DND-41 (cell line): ENCODE measurements at regions not wholly inside any gene's neighbourhood (a gene's known extent, or its start where the extent isn't known, plus 50 kb on each side); places are given as distances from the start of the nearest gene placed in this dataset.

Source experiments
- ATAC-seq: fragments of 200-7000 bp; cut with Tn5 transposase; 3 replicates; pipeline ENCODE4 v1.9.1; 2021; ENCODE audit warnings: low read depth; ENCODE audit not compliant: insufficient read depth
- DNase-seq: peaks from one replicate; pipeline ENCODE4 v3.0.0-alpha.2; 2020
- H2AFZ ChIP-seq: 2 replicates; pipeline ENCODE4 v1.6.0; 2012; ENCODE audit warnings: low read depth, low read length
- H3K27ac ChIP-seq: 2 replicates; pipeline ENCODE4 v1.5.1; 2012; ENCODE audit warnings: low read length, inconsistent platforms
- H3K27me3 ChIP-seq: fragments of 200-600 bp; sonication (generic); 2 replicates; pipeline ENCODE4 v1.6.0; 2012; ENCODE audit warnings: low read length, mild to moderate bottlenecking, inconsistent platforms; ENCODE audit not compliant: insufficient read depth, poor library complexity
- H3K36me3 ChIP-seq: 2 replicates; pipeline ENCODE4 v1.5.1; 2012; ENCODE audit warnings: low read length, inconsistent platforms; ENCODE audit not compliant: insufficient read depth
- H3K4me1 ChIP-seq: 2 replicates; pipeline ENCODE4 v1.5.1; 2012; ENCODE audit warnings: mild to moderate bottlenecking, low read length; ENCODE audit not compliant: insufficient read depth
- H3K4me2 ChIP-seq: 2 replicates; pipeline ENCODE4 v1.6.0; 2012; ENCODE audit warnings: mild to moderate bottlenecking, moderate library complexity, low read length, inconsistent platforms; ENCODE audit not compliant: insufficient read depth
- H3K4me3 ChIP-seq, 2 experiments: fragments of 200-600 bp in 1 of 2; shearing (Covaris generic) in 1 of 2; 2 replicates each; pipeline ENCODE4 v1.5.1; 2012 to 2016; ENCODE audit warnings: inconsistent platforms in 2 of 2, low read length in 2 of 2, mild to moderate bottlenecking in 2 of 2, low read depth in 1 of 2, moderate library complexity in 1 of 2
- H3K79me2 ChIP-seq: 2 replicates; pipeline ENCODE4 v1.6.0; 2012; ENCODE audit warnings: low read length, inconsistent platforms; ENCODE audit not compliant: insufficient read depth
- H3K9ac ChIP-seq: 2 replicates; pipeline ENCODE4 v1.6.0; 2012; ENCODE audit warnings: low read depth, mild to moderate bottlenecking, inconsistent platforms, low read length, moderate library complexity
- H3K9me3 ChIP-seq: 2 replicates; pipeline ENCODE4 v1.5.1; 2012; ENCODE audit warnings: low read length, moderate library complexity, mild to moderate bottlenecking, inconsistent platforms; ENCODE audit not compliant: insufficient read depth, severe bottlenecking
- H4K20me1 ChIP-seq: 2 replicates; pipeline ENCODE4 v1.6.0; 2012; ENCODE audit warnings: low read length; ENCODE audit not compliant: insufficient read depth
- EZH2 ChIP-seq: IDR thresholded peaks from 3 replicates; pipeline ENCODE4 v1.6.1; 2012; ENCODE audit warnings: borderline replicate concordance, low read depth, mild to moderate bottlenecking, moderate library complexity, low read length, inconsistent platforms; ENCODE audit not compliant: severe bottlenecking
- TF ChIP-seq, protein P1 (sequence below): IDR thresholded peaks from 2 replicates; pipeline ENCODE4 v1.5.1; 2012; ENCODE audit warnings: borderline replicate concordance, low read length, moderate library complexity, mild to moderate bottlenecking; ENCODE audit not compliant: poor library complexity, severe bottlenecking; ENCODE audit errors: extremely low read depth

DNA sequence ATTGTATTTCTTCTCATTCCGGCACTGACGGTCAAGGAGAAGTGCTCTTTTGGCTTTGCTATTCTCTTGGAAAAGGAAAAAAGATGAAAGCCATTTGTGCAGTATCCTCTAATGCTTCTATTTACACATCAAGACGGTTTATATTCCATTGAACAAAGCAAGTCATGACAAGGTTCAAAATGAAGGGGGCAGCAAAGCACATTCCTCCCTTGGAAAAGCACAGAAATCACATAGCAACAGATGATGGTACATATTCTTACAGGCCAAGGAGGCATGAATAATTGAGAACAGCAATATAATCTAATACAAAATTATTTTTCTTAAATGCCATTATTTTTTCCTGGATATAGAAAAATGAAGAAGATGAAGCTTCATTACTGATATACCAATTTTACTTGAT, 508.2 kb upstream of the JAG1 start:
- no peak overlapping the region for H3K27ac ChIP-seq

DNA sequence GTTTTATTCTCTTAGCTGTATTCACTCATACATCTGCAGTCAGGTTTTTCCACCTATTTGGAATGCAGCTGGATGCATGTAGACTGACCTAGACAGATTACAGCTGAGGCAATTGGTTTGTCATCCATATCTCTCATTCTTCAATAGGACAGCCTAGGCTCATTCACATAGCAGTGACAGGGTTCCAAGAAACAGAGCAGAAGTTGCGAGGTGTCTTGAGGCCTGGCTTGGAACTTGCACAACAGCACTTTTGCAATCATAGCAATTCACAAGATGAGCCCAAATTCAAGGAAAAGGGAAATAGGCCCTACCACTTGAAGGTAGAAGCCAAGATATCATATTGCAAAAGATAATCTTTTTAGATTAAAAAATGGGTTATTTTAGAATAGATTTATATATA, 508.9 kb upstream of the JAG1 start:
- TF ChIP-seq, protein P1, sequence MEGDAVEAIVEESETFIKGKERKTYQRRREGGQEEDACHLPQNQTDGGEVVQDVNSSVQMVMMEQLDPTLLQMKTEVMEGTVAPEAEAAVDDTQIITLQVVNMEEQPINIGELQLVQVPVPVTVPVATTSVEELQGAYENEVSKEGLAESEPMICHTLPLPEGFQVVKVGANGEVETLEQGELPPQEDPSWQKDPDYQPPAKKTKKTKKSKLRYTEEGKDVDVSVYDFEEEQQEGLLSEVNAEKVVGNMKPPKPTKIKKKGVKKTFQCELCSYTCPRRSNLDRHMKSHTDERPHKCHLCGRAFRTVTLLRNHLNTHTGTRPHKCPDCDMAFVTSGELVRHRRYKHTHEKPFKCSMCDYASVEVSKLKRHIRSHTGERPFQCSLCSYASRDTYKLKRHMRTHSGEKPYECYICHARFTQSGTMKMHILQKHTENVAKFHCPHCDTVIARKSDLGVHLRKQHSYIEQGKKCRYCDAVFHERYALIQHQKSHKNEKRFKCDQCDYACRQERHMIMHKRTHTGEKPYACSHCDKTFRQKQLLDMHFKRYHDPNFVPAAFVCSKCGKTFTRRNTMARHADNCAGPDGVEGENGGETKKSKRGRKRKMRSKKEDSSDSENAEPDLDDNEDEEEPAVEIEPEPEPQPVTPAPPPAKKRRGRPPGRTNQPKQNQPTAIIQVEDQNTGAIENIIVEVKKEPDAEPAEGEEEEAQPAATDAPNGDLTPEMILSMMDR, result no peak
- TF ChIP-seq EZH2, result no peak
- Histone ChIP-seq H3K27ac (no peak overlapping the region), H3K36me3 (no peaks in the 10 kb centered on the region), H3K27me3 (no peaks in the 10 kb centered on the region), H3K4me3 (no peak overlapping the region), H3K4me2 (no peak overlapping the region), H3K79me2 (no peaks in the 10 kb centered on the region), H3K4me1 (no peaks in the 10 kb centered on the region), H3K9me3 (no peaks in the 10 kb centered on the region), H2AFZ (no peak overlapping the region), H4K20me1 (no peaks in the 10 kb centered on the region), H3K9ac (no peak overlapping the region)
- ATAC-seq (no peak), DNase-seq (no peak)

More for the DNA sequence above, 508.2 kb upstream of the JAG1 start:
- Histone ChIP-seq H4K20me1 (no peaks in the 10 kb centered on the region), H3K4me3 (no peak overlapping the region), H2AFZ (no peak overlapping the region), H3K36me3 (no peaks in the 10 kb centered on the region), H3K9me3 (no peaks in the 10 kb centered on the region), H3K4me1 (no peaks in the 10 kb centered on the region), H3K9ac (no peak overlapping the region), H3K4me2 (no peak overlapping the region), H3K79me2 (no peaks in the 10 kb centered on the region), H3K27me3 (no peaks in the 10 kb centered on the region)
- ATAC-seq, result no peak
- no peak for DNase-seq
- TF ChIP-seq, protein P1, result no peak
- no peak for TF ChIP-seq EZH2

DNA sequence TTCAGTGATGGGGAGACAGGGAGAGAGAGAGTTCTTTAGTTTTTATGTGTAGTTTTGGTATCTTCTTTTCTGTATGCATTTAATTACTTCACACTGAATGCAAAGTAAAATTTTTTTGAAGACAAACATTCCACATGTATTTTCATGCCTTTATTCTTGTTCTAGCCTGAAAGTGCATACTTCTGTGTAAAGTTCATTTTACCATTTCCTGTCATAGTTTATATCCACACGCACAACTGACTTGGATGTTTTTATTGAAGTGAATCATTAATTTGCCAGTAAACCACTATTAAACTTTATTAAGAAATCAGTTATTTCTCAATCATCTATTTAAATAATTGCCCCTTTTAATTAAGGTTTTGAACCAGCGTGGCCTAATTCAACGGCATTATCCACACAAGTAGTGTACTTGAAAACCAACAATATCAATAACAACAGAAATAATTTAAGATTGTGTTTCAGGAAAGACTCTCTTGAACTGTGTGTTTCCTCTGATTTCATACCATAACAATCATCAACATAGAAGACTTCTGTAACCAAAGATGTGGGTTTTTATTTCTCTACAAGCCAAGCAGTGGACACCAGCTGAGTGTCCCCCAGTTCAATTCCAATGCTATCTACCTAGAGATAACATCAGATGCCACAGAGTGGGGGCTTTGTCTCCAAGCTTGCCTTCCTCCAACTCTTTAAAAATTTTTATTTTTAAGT, 512.7 kb upstream of the JAG1 start:
- no peaks in the 10 kb centered on the region for H3K9me3 ChIP-seq
- DNase-seq, result no peak
- TF ChIP-seq, protein P1, result no peak
- no peak for TF ChIP-seq EZH2
- no peak overlapping the region for H3K27ac ChIP-seq
- no peak overlapping the region for H3K9ac ChIP-seq
- H3K4me2 ChIP-seq, result no peak overlapping the region
- H2AFZ ChIP-seq, result no peak overlapping the region
- H4K20me1 ChIP-seq, result no peaks in the 10 kb centered on the region
- no peaks in the 10 kb centered on the region for H3K79me2 ChIP-seq
- ATAC-seq, result no peak
- H3K4me3 ChIP-seq, result no peak overlapping the region
- no peaks in the 10 kb centered on the region for H3K27me3 ChIP-seq
- no peaks in the 10 kb centered on the region for H3K4me1 ChIP-seq
- no peaks in the 10 kb centered on the region for H3K36me3 ChIP-seq
